SU-DHL-6 (cell line): ENCODE measurements at regions not wholly inside any gene's neighbourhood (a gene's known extent, or its start where the extent isn't known, plus 50 kb on each side); places are given as distances from the start of the nearest gene placed in this dataset.

Source experiments
- CTCF ChIP-seq: fragments of 200-600 bp; sonication (generic); IDR thresholded peaks from one replicate; pipeline ENCODE4 v1.5.1; 2017; ENCODE audit warnings: antibody characterized with exemption, mild to moderate bottlenecking, low read length, moderate library complexity; ENCODE audit not compliant: insufficient read depth, poor library complexity, severe bottlenecking
- EZH2phosphoT487 ChIP-seq: fragments of 200-600 bp; sonication (generic), shearing (Covaris generic); conservative IDR thresholded peaks from 2 replicates; pipeline ENCODE4 v1.6.1; 2018; ENCODE audit warnings: mild to moderate bottlenecking, antibody characterized with exemption, low read length, moderate library complexity, mixed read lengths

GRCh38 chr7:113998934-113999333 lies 80.1 kb upstream of the PPP1R3A start:
- no peak for TF ChIP-seq CTCF
- no peak for TF ChIP-seq EZH2phosphoT487
